Cardiac muscle cell (in vitro differentiated cells and primary cell): ENCODE measurements at regions not wholly inside any gene's neighbourhood (a gene's known extent, or its start where the extent isn't known, plus 50 kb on each side); places are given as distances from the start of the nearest gene placed in this dataset.
"Not testable (repeated sequence)": the region's sequence is repeated elsewhere in the genome, so short reads cannot be mapped to it uniquely, and the experiment has no call there.

Experiments used
- DNase-seq, 2 donors: peaks; one replicate each; pipeline versions ENCODE4 v3.0.0 to v3.0.0-alpha.2; 2010 to 2017; ENCODE audit warnings: low read depth in 1 of 2, low spot score in 1 of 2
- H3K27ac ChIP-seq: fragments of 200-600 bp; sonication (generic); 2 replicates; pipeline ENCODE4 v1.5.1; 2016
- H3K27me3 ChIP-seq: fragments of 200-600 bp; sonication (generic); 2 replicates; pipeline ENCODE4 v1.6.0; 2016; ENCODE audit warnings: control low read depth
- H3K36me3 ChIP-seq: fragments of 200-600 bp; sonication (generic); 2 replicates; pipeline ENCODE4 v1.5.1; 2016; ENCODE audit warnings: control low read depth
- H3K4me1 ChIP-seq: fragments of 200-600 bp; sonication (generic); 2 replicates; pipeline ENCODE4 v1.8.1; 2017; ENCODE audit warnings: low read depth, mild to moderate bottlenecking, mixed run types
- H3K4me3 ChIP-seq: fragments of 200-600 bp; sonication (generic); 2 replicates; pipeline ENCODE4 v1.5.1; 2016; ENCODE audit warnings: mild to moderate bottlenecking
- H3K9me3 ChIP-seq: fragments of 200-600 bp; sonication (generic); 2 replicates; pipeline ENCODE4 v1.5.1; 2017; ENCODE audit warnings: low read depth, mild to moderate bottlenecking, control low read depth
- TF ChIP-seq, protein P1 (sequence below): IDR thresholded peaks from 2 replicates; pipeline ENCODE4 v1.5.1; 2012; ENCODE audit warnings: low read depth, mild to moderate bottlenecking, low read length

DNA sequence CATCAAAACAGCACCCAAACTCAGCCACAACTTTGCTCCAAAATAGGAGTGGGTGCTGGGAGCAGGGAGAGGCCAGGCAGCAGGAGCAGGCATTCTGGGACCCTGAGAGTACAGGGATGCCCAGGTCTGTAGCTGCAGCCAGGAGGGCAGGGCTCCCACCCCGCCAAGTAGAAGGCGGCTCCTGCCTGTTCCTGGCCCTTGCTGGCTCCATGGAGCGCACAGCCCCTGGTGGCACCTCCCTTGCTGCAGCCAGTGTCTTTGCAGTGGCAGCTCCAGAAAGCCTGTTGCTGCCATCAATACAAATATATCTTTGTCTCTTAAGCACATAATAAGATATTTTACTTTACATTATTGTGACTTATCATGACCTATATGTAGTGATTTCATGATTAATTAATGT is 1096.5 kb downstream of the FSCB start:
- Histone ChIP-seq H3K4me3 (no peak overlapping the region), H3K36me3 (no peaks in the 10 kb centered on the region), H3K27ac (no peak overlapping the region), H3K27me3 (no peaks in the 10 kb centered on the region), H3K4me1 (no peaks in the 10 kb centered on the region), H3K9me3 (no peaks in the 10 kb centered on the region)
- TF ChIP-seq, protein P1, sequence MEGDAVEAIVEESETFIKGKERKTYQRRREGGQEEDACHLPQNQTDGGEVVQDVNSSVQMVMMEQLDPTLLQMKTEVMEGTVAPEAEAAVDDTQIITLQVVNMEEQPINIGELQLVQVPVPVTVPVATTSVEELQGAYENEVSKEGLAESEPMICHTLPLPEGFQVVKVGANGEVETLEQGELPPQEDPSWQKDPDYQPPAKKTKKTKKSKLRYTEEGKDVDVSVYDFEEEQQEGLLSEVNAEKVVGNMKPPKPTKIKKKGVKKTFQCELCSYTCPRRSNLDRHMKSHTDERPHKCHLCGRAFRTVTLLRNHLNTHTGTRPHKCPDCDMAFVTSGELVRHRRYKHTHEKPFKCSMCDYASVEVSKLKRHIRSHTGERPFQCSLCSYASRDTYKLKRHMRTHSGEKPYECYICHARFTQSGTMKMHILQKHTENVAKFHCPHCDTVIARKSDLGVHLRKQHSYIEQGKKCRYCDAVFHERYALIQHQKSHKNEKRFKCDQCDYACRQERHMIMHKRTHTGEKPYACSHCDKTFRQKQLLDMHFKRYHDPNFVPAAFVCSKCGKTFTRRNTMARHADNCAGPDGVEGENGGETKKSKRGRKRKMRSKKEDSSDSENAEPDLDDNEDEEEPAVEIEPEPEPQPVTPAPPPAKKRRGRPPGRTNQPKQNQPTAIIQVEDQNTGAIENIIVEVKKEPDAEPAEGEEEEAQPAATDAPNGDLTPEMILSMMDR = no peak
- DNase-seq = no peak

DNA sequence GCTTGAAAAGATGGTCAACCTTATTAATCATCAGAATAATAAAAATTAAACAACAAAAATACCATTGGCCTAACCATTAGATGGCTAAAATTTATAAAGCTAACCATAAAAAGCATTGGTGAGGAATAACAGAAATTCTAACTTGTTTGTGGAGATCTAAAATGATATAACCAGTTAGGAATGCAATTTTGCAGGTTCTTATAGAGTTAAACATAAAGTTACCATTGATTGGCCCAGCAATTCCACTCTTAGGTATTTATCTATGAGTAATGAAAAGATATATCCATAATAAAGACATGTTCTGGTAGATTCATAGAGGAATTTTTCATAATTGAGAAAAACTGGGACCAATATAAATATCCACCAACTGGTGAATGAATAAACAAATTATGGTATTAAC is 1098.6 kb downstream of the FSCB start:
- TF ChIP-seq, protein P1 = no peak
- DNase-seq = no peak
- no peaks in the 10 kb centered on the region for H3K36me3 ChIP-seq

DNA sequence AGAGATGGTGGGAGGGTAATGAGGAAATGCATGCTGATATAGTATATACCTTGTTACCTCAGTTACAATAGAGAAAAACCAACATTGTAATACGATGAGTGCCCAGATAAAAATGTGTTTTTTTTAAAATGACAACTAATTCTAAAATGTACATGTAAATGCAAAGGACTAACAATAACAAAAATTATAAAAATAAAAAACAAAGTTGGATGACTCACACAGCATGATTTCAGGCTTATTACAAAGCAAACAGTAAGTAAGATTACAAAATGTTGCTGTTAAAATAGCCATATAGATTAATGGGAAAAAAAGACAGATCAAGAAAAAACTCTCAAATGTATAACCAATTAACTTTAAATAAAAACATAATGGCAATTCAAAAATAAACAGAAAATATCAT is 1099.4 kb downstream of the FSCB start:
- no peaks in the 10 kb centered on the region for H3K4me1 ChIP-seq
- H3K27ac ChIP-seq = no peak overlapping the region
- H3K9me3 ChIP-seq = no peaks in the 10 kb centered on the region
- TF ChIP-seq, protein P1 = no peak
- no peaks in the 10 kb centered on the region for H3K36me3 ChIP-seq
- H3K4me3 ChIP-seq = no peak overlapping the region
- DNase-seq = no peak
- H3K27me3 ChIP-seq = no peaks in the 10 kb centered on the region

More for the DNA sequence above, 1098.6 kb downstream of the FSCB start:
- no peak overlapping the region for H3K27ac ChIP-seq
- H3K4me3 ChIP-seq = no peak overlapping the region
- H3K27me3 ChIP-seq = no peaks in the 10 kb centered on the region
- no peaks in the 10 kb centered on the region for H3K9me3 ChIP-seq
- H3K4me1 ChIP-seq = no peaks in the 10 kb centered on the region

DNA sequence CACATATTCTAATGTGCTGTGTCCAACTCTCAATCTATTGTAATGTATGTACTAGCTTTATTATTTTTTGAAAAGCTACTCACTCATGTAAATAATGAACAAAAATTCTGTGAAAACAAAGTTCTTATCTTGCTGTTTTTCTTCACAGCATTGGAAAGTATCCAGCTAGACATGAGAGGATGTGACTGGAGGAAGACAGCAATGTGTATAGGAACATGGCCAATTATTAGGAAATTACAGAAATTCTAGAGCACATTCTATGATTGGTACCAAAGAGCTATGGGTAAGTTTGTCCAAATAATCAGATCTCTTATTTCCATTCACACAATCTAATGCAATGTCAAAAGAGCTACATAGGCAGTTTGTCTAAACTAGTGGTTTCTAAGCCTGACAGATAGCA is 1100.2 kb downstream of the FSCB start:
- Histone ChIP-seq H3K27me3 (no peaks in the 10 kb centered on the region), H3K4me3 (no peak overlapping the region), H3K27ac (no peak overlapping the region), H3K36me3 (no peaks in the 10 kb centered on the region), H3K4me1 (no peaks in the 10 kb centered on the region), H3K9me3 (no peaks in the 10 kb centered on the region)
- TF ChIP-seq, protein P1 = no peak
- peak in 1 of 2 donors; percentile 25 for DNase-seq

DNA sequence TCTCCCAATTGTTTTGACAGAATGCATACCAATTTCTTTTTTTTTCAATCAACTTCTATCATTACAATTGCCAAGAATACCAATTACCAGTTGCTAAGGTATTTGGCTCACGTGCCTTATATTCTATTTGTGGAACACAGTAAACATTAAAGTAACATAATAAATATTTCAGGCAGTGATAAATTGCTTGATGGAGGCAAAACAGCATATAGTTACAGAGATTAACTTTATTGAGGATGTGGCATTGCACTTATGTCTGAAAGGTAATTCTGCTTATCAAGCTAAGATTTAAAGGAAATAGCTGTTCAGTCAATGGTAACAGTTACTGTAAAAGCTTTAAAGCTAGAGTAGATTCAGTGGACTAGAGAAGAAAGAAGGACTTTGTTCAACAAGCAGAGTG is 1107.8 kb downstream of the FSCB start:
- no peaks in the 10 kb centered on the region for H3K4me1 ChIP-seq
- no peaks in the 10 kb centered on the region for H3K36me3 ChIP-seq
- no peak for DNase-seq
- no peak overlapping the region for H3K4me3 ChIP-seq
- H3K9me3 ChIP-seq = no peaks in the 10 kb centered on the region
- TF ChIP-seq, protein P1 = no peak
- no peak overlapping the region for H3K27ac ChIP-seq
- H3K27me3 ChIP-seq = no peaks in the 10 kb centered on the region

DNA sequence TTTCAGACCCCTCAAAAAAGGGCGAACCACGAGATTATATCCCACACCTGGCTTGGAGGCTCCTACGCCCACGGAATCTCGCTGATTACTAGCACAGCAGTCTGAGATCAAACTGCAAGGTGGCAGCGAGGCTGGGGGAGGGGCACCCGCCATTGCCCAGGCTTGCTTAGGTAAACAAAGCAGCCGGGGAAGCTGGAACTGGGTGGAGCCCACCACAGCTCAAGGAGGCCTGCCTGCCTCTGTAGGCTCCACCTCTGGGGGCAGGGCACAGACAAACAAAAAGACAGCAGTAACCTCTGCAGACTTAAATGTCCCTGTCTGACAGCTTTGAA is 1136.6 kb downstream of the FSCB start:
- not testable (repeated sequence) for H3K9me3 ChIP-seq, H3K27me3 ChIP-seq, H3K27ac ChIP-seq, H3K36me3 ChIP-seq, DNase-seq, H3K4me1 ChIP-seq, H3K4me3 ChIP-seq
